ENCODE measurements at regions not wholly inside any gene's neighbourhood (a gene's known extent, or its start where the extent isn't known, plus 50 kb on each side); places are given as distances from the start of the nearest gene placed in this dataset.

GRCh38 chr5:10832987-10833386, 72.0 kb upstream of the DAP start:
- no peak overlapping the region for H3K27ac ChIP-seq (ENCODE audit: insufficient read length, low read depth, low read length)
- no peak overlapping the region for H2BK12ac ChIP-seq (ENCODE audit: insufficient read length, low read depth, low read length)
- no peak overlapping the region for H2BK20ac ChIP-seq (ENCODE audit: low read depth, low read length, poor library complexity, severe bottlenecking)
- Mint-ChIP-seq H3K4me1 (peaks cover 0 to 4% of the 10 kb centered on the region in 2 experiments; a peak in 1 of 4 replicates), H3K9me3 (no peaks in the 10 kb centered on the region), H3K36me3 (ENCODE audit: insufficient read depth in 1 of 3, low read depth in 3 of 3) (no peaks in the 10 kb centered on the region), H3K4me3 (no peak overlapping the region), H3K27me3 (ENCODE audit: low read depth) (no peaks in the 10 kb centered on the region; the same call in 1 of the 2 replicates), H3K27ac (no peak overlapping the region)
- no peaks in the 10 kb centered on the region for H3K79me2 ChIP-seq (ENCODE audit: insufficient read depth, low read length)
- no peak overlapping the region for H3K4me2 ChIP-seq (ENCODE audit: insufficient read depth, insufficient read length, low read length)
- H4K8ac ChIP-seq (replicated peaks; ENCODE audit: insufficient read length, low read depth, low read length) = no peak overlapping the region
- no peak overlapping the region for H2BK5ac ChIP-seq (ENCODE audit: insufficient read length, low read length)
- no peaks in the 10 kb centered on the region for H3K79me1 ChIP-seq (ENCODE audit: insufficient read depth, low read depth, low read length, poor library complexity, severe bottlenecking)
- H2BK120ac ChIP-seq (ENCODE audit: low read depth, low read length, poor library complexity, severe bottlenecking) = no peak overlapping the region
- H2AFZ ChIP-seq (ENCODE audit: low read length) = no peak overlapping the region
- H3K4me1 ChIP-seq (ENCODE audit: insufficient read depth, low read length) = no peaks in the 10 kb centered on the region
- no peak overlapping the region for H3K18ac ChIP-seq (ENCODE audit: insufficient read length, low read depth, low read length)
- no peak overlapping the region for H4K91ac ChIP-seq (ENCODE audit: insufficient read length, low read depth, low read length)
- TF ChIP-seq, protein P1, sequence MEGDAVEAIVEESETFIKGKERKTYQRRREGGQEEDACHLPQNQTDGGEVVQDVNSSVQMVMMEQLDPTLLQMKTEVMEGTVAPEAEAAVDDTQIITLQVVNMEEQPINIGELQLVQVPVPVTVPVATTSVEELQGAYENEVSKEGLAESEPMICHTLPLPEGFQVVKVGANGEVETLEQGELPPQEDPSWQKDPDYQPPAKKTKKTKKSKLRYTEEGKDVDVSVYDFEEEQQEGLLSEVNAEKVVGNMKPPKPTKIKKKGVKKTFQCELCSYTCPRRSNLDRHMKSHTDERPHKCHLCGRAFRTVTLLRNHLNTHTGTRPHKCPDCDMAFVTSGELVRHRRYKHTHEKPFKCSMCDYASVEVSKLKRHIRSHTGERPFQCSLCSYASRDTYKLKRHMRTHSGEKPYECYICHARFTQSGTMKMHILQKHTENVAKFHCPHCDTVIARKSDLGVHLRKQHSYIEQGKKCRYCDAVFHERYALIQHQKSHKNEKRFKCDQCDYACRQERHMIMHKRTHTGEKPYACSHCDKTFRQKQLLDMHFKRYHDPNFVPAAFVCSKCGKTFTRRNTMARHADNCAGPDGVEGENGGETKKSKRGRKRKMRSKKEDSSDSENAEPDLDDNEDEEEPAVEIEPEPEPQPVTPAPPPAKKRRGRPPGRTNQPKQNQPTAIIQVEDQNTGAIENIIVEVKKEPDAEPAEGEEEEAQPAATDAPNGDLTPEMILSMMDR (conservative IDR thresholded peaks at IDR 0.05) = no peak
- H2AK5ac ChIP-seq (ENCODE audit: insufficient read length, low read length) = no peak overlapping the region
- no peaks in the 10 kb centered on the region for H3K9me3 ChIP-seq (ENCODE audit: control insufficient read depth, low read depth, low read length)
- no peak overlapping the region for H2BK15ac ChIP-seq (ENCODE audit: low read depth, low read length)
- H4K5ac ChIP-seq (ENCODE audit: insufficient read length, low read depth, low read length) = no peak overlapping the region
- H3K23ac ChIP-seq (ENCODE audit: insufficient read length, low read depth, low read length) = no peak overlapping the region
- no CpG with 5 or more reads among the region's 5 CpGs for WGBS (ENCODE audit: extremely low coverage, insufficient read length, low lambda C conversion rate)
- H4K20me1 ChIP-seq (ENCODE audit: control insufficient read depth, insufficient read depth, insufficient read length) = no peaks in the 10 kb centered on the region
- no peaks in the 10 kb centered on the region for H3K27me3 ChIP-seq (ENCODE audit: insufficient read depth, low read length)
- no peaks in the 10 kb centered on the region for H3K23me2 ChIP-seq (ENCODE audit: insufficient read length, low read depth, low read length, poor library complexity, severe bottlenecking)
- no peak overlapping the region for H3T11ph ChIP-seq (ENCODE audit: low read length)
- H3K4ac ChIP-seq (ENCODE audit: low read depth, low read length) = no peak overlapping the region
- no peak for DNase-seq
- H3K9ac ChIP-seq (ENCODE audit: extremely low read depth, insufficient read length, low read length) = no peak overlapping the region
- H3K14ac ChIP-seq (ENCODE audit: insufficient read depth, low read length) = no peak overlapping the region
- H3K56ac ChIP-seq (ENCODE audit: insufficient read length, low read depth, low read length) = no peak overlapping the region
